Liver (tissue), 7 donors: ENCODE measurements at regions not wholly inside any gene's neighbourhood (a gene's known extent, or its start where the extent isn't known, plus 50 kb on each side); places are given as distances from the start of the nearest gene placed in this dataset.

ENCODE experiments used
- DNase-seq: peaks from one replicate; pipeline ENCODE4 v3.0.0-alpha.2; 2017; ENCODE audit warnings: low spot score
- H3K27ac ChIP-seq, 2 donors: one replicate each; pipeline ENCODE4 v1.7.0; 2013; ENCODE audit warnings: inconsistent platforms in 2 of 2, low read length in 2 of 2, control low read depth in 1 of 2, low read depth in 1 of 2, mild to moderate bottlenecking in 1 of 2
- H3K27me3 ChIP-seq, 4 donors: one replicate each; pipeline versions ENCODE4 v1.6.1 to v1.7.0; 2013; ENCODE audit warnings: low read length in 3 of 4, inconsistent platforms in 1 of 4, mild to moderate bottlenecking in 1 of 4, moderate library complexity in 1 of 4; ENCODE audit not compliant: control insufficient read depth in 4 of 4, insufficient read depth in 4 of 4
- H3K36me3 ChIP-seq, 4 donors: one replicate each; pipeline versions ENCODE4 v1.6.1 to v1.7.0; 2013; ENCODE audit warnings: low read length in 3 of 4, mild to moderate bottlenecking in 3 of 4, low read depth in 1 of 4, moderate library complexity in 1 of 4; ENCODE audit not compliant: control insufficient read depth in 4 of 4, insufficient read depth in 3 of 4
- H3K4me1 ChIP-seq, 4 donors: one replicate each; pipeline versions ENCODE4 v1.6.1 to v1.7.0; 2013; ENCODE audit warnings: low read length in 3 of 4, mild to moderate bottlenecking in 3 of 4, moderate library complexity in 1 of 4; ENCODE audit not compliant: control insufficient read depth in 4 of 4, insufficient read depth in 4 of 4
- H3K4me3 ChIP-seq, 3 donors: one replicate each; pipeline versions ENCODE4 v1.6.1 to v1.7.0; 2013; ENCODE audit warnings: low read length in 3 of 3, control low read depth in 1 of 3, low read depth in 1 of 3, mild to moderate bottlenecking in 1 of 3
- H3K9ac ChIP-seq, 2 donors: one replicate each; pipeline ENCODE4 v1.7.0; 2013; ENCODE audit warnings: low read length in 2 of 2, mild to moderate bottlenecking in 2 of 2, moderate library complexity in 2 of 2, control low read depth in 1 of 2, low read depth in 1 of 2
- H3K9me3 ChIP-seq, 4 donors: one replicate each; pipeline versions ENCODE4 v1.6.1 to v1.7.0; 2013; ENCODE audit warnings: low read length in 3 of 4; ENCODE audit not compliant: control insufficient read depth in 4 of 4
- FOXA1 ChIP-seq: IDR thresholded peaks from 2 replicates; pipeline ENCODE4 v1.6.1; 2016; ENCODE audit warnings: antibody characterized with exemption
- FOXA2 ChIP-seq: IDR thresholded peaks from 2 replicates; pipeline ENCODE4 v1.6.1; 2016; ENCODE audit warnings: antibody characterized with exemption
- GABPA ChIP-seq, 2 donors: IDR thresholded peaks in 1 of 2; conservative IDR thresholded peaks in 1 of 2; 2 replicates each; pipeline ENCODE4 v1.6.1; 2016; ENCODE audit warnings: antibody characterized with exemption in 2 of 2, mild to moderate bottlenecking in 1 of 2, moderate library complexity in 1 of 2
- HNF4A ChIP-seq, 2 donors: conservative IDR thresholded peaks; 2 replicates each; pipeline ENCODE4 v1.6.1; 2016; ENCODE audit warnings: antibody characterized with exemption in 2 of 2, mild to moderate bottlenecking in 2 of 2
- NR2F2 ChIP-seq: IDR thresholded peaks from 2 replicates; pipeline ENCODE4 v1.6.1; 2016; ENCODE audit warnings: antibody characterized with exemption
- RXRA ChIP-seq, 2 donors: IDR thresholded peaks; 2 replicates each; pipeline ENCODE4 v1.6.1; 2017 to 2018; ENCODE audit warnings: antibody characterized with exemption in 2 of 2, mild to moderate bottlenecking in 1 of 2
- YY1 ChIP-seq: IDR thresholded peaks from 2 replicates; pipeline ENCODE4 v1.6.1; 2016; ENCODE audit warnings: antibody characterized with exemption, mild to moderate bottlenecking
- ZBTB33 ChIP-seq: IDR thresholded peaks from 2 replicates; pipeline ENCODE4 v1.6.1; 2016; ENCODE audit warnings: antibody characterized with exemption
- WGBS: extraction: QIAGEN DNeasy Blood & Tissue Kit; methylation state at CpG from one replicate; pipeline ENCODE4 v1.1.7; 2013; 5-methylcytosine and 5-hydroxymethylcytosine counted together
- TF ChIP-seq, protein P1 (sequence below): IDR thresholded peaks from 2 replicates; pipeline ENCODE4 v1.6.1; 2016; ENCODE audit warnings: antibody characterized with exemption
- TF ChIP-seq, protein P2 (sequence below): IDR thresholded peaks from 2 replicates; pipeline ENCODE4 v1.6.1; 2016; ENCODE audit warnings: antibody characterized with exemption
- TF ChIP-seq, protein P3 (sequence below): IDR thresholded peaks from 2 replicates; pipeline ENCODE4 v1.6.1; 2016; ENCODE audit warnings: antibody characterized with exemption, mild to moderate bottlenecking
- donor health status: healthy.
- donor health status: healthy.
- donor health status: healthy.
- donor health status: healthy.

- no peaks in the 10 kb centered on the region for H3K27me3 ChIP-seq
- DNase-seq = no peak
- no peak overlapping the region for H3K27ac ChIP-seq
- WGBS = 92% methylated on average over 5 of the region's 5 CpGs
- H3K4me3 ChIP-seq = no peak overlapping the region
- no peaks in the 10 kb centered on the region for H3K36me3 ChIP-seq
- TF ChIP-seq, protein P1, sequence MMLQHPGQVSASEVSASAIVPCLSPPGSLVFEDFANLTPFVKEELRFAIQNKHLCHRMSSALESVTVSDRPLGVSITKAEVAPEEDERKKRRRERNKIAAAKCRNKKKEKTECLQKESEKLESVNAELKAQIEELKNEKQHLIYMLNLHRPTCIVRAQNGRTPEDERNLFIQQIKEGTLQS = no peak
- TF ChIP-seq GABPA (IDR thresholded peaks at IDR 0.05 in 1 of 2, conservative IDR thresholded peaks at IDR 0.05 in 1 of 2) = no peak
- no peak for TF ChIP-seq FOXA1
- TF ChIP-seq RXRA (IDR thresholded peaks at IDR 0.05) = no peak
- H3K4me1 ChIP-seq = no peaks in the 10 kb centered on the region
- H3K9me3 ChIP-seq = no peaks in the 10 kb centered on the region
- no peak overlapping the region for H3K9ac ChIP-seq
Observed at GRCh38 chr7:114766041-114766356, 155.9 kb upstream of the MDFIC start.

DNA sequence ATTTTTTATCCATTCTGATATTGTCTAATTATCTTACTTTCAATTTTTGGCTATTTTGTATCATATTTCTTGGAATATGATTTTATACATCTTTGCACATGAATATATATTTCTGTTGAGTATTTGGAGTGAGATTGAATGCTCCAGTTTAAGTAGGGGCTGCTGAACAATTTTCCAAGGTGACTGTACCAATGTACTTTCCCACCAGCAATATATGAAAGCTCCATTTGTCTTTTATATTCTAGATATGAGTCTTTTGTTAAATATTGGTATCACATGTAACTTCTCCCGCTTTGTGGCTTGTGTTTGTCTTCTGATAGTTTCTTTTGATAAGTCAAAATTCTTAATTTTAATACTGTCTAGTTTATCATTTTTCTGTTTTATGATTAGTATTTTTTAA, 144.6 kb upstream of the MDFIC start:
- no peak overlapping the region for H3K9ac ChIP-seq
- peaks cover 0 to 2% (median 0%) of the 10 kb centered on the region in 4 donors for H3K27me3 ChIP-seq
- H3K27ac ChIP-seq = no peak overlapping the region
- DNase-seq = no peak
- H3K36me3 ChIP-seq = no peaks in the 10 kb centered on the region
- no peaks in the 10 kb centered on the region for H3K9me3 ChIP-seq
- TF ChIP-seq NR2F2 = no peak
- TF ChIP-seq FOXA2 = no peak
- no peak for TF ChIP-seq ZBTB33
- no peak for TF ChIP-seq HNF4A (conservative IDR thresholded peaks at IDR 0.05)
- TF ChIP-seq, protein P2, sequence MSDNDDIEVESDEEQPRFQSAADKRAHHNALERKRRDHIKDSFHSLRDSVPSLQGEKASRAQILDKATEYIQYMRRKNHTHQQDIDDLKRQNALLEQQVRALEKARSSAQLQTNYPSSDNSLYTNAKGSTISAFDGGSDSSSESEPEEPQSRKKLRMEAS = no peak
- no peak for TF ChIP-seq FOXA1
- H3K4me1 ChIP-seq = no peaks in the 10 kb centered on the region
- no peak overlapping the region for H3K4me3 ChIP-seq
- 81% methylated on average over 1 of the region's 1 CpG for WGBS

DNA sequence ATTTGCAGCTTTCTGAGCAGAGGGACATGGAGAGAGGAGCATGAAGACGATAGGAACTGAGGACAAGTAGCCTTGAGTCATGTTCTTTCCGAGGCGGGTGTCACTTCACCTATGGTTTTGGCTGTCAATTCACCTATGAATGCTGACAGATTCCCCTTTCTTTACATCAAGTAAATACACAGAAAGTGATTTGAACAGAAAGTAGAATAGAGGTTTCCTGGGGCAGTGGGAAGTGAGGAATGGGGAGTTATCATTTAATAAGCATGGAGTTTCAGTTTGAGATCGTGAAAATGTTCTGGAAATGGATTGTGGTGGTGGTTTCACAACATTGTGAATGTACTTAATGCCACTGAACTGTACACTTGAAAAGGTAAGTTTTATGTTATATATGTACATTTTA, 138.4 kb upstream of the MDFIC start:
- H3K27me3 ChIP-seq = no peaks in the 10 kb centered on the region
- TF ChIP-seq NR2F2 (no peak), YY1 (no peak)
- TF ChIP-seq, protein P3, sequence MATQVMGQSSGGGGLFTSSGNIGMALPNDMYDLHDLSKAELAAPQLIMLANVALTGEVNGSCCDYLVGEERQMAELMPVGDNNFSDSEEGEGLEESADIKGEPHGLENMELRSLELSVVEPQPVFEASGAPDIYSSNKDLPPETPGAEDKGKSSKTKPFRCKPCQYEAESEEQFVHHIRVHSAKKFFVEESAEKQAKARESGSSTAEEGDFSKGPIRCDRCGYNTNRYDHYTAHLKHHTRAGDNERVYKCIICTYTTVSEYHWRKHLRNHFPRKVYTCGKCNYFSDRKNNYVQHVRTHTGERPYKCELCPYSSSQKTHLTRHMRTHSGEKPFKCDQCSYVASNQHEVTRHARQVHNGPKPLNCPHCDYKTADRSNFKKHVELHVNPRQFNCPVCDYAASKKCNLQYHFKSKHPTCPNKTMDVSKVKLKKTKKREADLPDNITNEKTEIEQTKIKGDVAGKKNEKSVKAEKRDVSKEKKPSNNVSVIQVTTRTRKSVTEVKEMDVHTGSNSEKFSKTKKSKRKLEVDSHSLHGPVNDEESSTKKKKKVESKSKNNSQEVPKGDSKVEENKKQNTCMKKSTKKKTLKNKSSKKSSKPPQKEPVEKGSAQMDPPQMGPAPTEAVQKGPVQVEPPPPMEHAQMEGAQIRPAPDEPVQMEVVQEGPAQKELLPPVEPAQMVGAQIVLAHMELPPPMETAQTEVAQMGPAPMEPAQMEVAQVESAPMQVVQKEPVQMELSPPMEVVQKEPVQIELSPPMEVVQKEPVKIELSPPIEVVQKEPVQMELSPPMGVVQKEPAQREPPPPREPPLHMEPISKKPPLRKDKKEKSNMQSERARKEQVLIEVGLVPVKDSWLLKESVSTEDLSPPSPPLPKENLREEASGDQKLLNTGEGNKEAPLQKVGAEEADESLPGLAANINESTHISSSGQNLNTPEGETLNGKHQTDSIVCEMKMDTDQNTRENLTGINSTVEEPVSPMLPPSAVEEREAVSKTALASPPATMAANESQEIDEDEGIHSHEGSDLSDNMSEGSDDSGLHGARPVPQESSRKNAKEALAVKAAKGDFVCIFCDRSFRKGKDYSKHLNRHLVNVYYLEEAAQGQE = no peak
- H3K4me1 ChIP-seq = no peaks in the 10 kb centered on the region
- DNase-seq = no peak
- WGBS = 90% methylated on average over 4 of the region's 4 CpGs
- no peak overlapping the region for H3K27ac ChIP-seq
- H3K9me3 ChIP-seq = no peaks in the 10 kb centered on the region
- no peak overlapping the region for H3K9ac ChIP-seq
- H3K4me3 ChIP-seq = no peak overlapping the region
- no peaks in the 10 kb centered on the region for H3K36me3 ChIP-seq
